ENCODE measurements at regions not wholly inside any gene's neighbourhood (a gene's known extent, or its start where the extent isn't known, plus 50 kb on each side); places are given as distances from the start of the nearest gene placed in this dataset.

GRCh38 chr11:111026241-111026640 is 219.3 kb upstream of the POU2AF2 start:
- no peak for TF ChIP-seq POLR2A (IDR thresholded peaks at IDR 0.05)
- TF ChIP-seq, protein P1, sequence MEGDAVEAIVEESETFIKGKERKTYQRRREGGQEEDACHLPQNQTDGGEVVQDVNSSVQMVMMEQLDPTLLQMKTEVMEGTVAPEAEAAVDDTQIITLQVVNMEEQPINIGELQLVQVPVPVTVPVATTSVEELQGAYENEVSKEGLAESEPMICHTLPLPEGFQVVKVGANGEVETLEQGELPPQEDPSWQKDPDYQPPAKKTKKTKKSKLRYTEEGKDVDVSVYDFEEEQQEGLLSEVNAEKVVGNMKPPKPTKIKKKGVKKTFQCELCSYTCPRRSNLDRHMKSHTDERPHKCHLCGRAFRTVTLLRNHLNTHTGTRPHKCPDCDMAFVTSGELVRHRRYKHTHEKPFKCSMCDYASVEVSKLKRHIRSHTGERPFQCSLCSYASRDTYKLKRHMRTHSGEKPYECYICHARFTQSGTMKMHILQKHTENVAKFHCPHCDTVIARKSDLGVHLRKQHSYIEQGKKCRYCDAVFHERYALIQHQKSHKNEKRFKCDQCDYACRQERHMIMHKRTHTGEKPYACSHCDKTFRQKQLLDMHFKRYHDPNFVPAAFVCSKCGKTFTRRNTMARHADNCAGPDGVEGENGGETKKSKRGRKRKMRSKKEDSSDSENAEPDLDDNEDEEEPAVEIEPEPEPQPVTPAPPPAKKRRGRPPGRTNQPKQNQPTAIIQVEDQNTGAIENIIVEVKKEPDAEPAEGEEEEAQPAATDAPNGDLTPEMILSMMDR (IDR thresholded peaks at IDR 0.05), result no peak

All from uterus (tissue), 2 donors.